HG03457 (cell line): ENCODE measurements at regions not wholly inside any gene's neighbourhood (a gene's known extent, or its start where the extent isn't known, plus 50 kb on each side); places are given as distances from the start of the nearest gene placed in this dataset.

Source experiments
- ATAC-seq: cut with Tn5 transposase; IDR thresholded peaks from one replicate; pipeline ENCODE4 v1.9.1; 2021; ENCODE audit warnings: moderate number of reproducible peaks; ENCODE audit not compliant: unreplicated experiment

DNA sequence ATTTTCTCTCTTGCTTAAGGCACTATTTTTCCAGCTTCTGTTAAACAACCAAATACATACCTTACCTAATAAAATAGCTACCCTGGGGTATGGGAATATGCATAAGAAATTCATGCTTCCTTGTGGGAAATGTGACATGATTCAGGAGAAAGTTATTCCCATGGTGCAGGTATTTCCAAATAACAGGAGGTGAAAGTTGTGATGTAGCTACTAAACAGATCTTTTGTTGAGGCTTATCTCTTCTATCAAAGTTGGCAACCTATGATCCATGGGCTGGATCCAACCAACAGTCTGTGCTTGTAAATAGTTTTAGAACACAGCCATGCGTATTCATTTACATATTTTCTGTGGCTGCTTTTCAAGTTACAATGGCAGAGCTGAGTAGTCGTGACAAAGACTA is 177.8 kb upstream of the NBEA start:
- ATAC-seq, result no peak

DNA sequence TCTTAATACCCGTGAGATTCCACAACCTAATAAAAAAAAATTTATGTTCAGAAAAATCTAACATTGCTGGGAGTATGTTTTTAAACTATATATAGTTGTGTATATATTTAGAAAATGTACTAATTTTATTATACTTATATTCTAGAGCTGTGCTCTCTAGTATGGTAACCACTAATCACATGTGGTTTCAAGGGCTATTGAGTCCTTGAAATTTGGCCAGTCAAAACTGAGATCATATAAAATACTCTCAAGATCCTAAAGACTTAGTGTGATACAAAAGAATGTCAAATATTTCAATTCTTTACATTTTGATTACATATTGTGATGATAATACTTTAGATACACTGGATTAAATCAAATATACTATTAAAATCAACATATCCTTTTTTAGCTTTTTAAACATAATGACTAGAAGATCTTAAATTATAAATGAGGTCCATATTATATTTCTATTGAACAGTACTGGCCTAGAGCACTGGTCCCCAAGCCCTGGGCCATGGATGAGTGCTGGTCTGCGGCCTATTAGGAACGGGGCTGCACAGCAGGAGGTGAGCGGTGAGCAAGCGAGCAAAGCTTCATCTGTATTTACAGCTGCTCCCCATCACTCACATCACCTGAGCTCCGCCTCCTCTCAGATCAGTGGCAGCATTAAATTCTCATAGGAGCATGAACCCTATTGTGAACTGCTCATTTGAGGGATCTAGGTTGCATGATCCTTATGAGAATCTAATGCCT is 176.5 kb upstream of the NBEA start:
- ATAC-seq, result no peak

DNA sequence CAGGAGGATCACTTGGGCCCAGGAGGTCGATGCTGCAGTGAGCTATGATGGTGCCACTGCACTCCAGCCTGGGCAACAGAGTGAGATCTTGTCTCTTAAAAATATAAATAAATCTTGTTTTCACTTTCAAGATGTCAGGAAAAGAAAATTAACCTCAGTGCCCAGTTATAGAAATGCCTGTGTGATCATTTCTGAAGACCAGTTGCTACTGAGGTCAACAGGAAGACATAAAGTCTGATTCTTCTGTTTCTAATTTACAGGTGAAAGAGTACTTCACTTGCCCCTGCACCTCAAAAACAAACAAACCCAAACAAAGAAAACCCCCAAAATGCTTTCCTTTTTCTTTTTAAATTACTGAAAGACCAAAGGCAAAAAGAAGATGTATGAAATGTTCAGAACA is 174.3 kb upstream of the NBEA start:
- no peak for ATAC-seq

DNA sequence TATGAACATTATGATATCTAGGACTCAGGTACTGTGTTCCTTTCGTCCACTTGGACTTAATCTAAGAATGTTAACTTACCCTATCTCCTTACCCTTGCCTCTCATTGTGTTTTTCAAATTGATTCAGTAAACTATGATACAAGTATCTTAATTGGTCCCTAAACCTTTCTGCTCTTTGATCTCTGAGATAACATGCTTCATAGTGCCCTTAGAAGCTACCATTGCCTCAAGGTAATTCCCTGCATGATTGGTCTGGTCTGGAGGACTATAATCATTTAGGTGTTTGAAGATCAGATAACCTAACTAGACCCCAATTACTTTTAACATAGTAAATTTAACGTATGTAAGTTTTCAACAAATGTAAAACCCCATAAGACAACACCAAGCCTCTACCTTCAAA is 169.9 kb upstream of the NBEA start:
- ATAC-seq, result no peak

DNA sequence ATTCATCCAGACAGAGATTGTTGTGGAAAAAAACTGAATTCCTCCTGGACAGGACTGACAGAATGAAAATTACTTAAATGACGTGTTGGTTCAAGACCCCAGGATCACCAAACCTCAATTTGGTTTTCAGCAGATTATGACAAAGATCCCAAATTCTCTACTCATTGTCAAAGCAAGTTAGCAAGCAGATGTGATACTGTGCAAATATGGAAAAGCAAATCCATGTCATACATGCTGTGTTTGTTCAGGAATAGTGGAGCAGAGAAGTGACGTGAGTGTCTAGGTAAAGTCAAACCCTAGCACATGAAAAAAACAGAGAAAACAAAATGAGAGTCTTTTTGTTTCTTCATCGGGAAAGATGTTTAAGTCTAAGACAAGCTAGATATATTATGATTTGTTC is 169.2 kb upstream of the NBEA start:
- no peak for ATAC-seq

DNA sequence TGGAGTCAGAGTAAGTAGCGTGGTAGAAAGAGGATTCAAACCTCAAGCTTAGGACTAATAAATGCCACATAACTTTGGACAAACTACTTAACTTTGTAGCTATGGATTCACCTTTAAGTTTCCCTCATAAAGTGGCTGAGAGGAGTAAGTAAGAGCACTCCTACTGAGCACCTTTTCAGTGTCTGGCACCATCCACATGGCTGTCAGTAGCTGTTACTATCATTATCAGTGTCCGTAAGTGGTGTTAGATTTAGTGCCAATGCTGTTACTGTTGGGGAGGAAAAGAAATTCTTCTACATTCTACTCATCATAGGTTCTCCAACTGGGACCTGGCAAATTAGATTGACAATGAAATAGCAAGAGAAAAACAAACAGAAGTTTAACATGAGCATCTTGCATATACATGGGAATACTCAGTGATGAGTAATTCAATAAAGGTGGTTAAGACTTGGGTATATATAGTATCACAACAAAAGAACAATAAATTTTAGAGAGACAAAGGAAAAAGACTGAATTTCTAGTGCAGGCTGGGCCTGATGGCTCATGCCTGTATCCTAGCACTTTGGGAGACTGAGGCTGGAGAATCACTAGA is 165.6 kb upstream of the NBEA start:
- no peak for ATAC-seq

DNA sequence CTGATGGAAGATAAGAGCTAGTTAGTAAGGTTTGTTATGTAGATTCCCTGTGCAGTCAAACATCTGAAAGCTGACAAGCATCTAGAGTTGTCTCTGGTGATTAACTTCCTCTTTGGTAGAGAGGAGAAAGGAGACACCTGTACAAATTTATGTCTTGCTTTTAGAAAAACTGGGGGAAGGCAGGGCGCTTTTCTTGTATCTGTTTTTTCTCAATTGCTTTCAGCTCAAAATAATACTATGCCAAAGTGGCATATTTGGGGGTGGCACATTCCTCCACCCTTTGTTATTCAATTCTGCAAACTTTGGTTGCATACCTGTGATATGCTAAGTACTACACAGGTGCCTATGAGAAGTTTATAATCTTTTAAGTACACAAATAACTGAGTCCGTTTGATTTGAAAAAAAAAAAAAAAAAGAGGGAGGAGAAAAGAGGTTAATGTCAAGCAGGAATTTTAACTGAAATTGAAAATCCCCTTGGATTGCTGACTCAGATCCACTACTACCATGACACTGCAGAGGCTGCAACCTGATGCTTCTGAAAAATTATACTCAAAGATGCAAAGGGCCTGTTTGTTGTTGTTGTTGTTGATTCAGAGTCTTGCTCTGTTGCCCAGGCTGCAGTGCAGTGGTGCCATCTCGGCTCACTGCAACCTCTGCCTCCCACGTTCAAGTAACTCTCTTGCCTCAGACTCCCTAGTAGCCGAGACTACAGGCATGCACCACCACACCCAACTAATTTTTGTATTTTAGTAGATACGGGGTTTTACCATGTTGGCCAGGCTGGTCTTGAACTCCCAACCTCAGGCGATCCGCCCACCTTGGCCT is 164.8 kb upstream of the NBEA start:
- no peak for ATAC-seq

DNA sequence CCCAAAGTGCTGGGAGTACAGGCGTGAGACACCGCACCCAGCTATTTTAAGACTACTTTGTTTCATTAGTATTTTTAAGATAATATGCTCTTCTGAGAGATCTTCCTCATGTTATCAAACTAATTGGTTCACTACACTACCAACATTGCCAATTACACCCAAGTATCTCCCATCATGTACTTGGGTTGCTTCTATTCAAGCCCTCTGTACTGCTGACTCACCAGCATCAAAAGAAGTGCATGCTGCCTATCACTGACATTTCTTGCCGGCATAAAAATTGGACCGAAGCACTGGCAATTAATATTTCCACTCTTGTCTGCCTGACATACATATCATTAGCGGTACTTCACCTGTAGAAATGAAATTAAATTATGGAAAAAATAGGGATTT is 164.2 kb upstream of the NBEA start:
- ATAC-seq, result no peak

DNA sequence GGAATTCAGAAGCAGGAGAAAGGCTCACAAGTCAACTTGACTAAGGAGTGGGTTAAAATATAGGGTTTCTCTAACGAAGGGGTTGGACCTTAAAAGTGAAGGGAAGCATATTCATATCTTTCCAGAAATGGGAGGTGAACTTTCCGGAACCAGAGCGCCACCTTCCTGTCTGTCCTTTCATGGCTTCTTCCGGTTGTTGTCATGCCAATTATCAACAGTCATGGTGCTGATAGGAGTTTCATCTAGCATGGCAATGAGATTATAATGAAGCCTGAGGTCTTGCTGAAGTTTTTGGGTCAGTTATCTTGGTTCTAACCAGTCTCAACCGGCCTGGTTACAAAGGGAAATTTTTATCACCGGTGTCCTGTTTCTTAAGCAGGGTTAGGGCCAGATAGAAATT is 162.9 kb upstream of the NBEA start:
- ATAC-seq, result no peak

DNA sequence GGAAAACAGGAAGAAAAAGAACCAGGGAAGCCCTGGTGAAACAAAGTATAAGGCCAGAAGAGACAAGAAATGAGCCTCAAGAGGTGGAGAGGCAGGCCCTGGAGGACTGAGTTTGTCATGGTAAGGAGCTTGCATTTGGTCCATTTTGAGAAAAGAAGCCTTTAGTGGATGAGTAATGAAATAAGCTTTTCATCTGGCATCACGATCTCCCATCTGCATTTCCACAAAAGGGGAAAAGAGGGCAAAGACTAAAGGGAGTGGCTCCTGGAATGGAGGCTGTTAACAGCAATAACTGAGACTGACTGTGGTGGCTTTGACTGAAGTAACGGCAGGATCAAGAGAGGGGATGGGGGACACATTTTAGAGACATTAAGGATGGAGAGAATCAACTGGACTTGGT is 148.8 kb upstream of the NBEA start:
- ATAC-seq, result no peak

DNA sequence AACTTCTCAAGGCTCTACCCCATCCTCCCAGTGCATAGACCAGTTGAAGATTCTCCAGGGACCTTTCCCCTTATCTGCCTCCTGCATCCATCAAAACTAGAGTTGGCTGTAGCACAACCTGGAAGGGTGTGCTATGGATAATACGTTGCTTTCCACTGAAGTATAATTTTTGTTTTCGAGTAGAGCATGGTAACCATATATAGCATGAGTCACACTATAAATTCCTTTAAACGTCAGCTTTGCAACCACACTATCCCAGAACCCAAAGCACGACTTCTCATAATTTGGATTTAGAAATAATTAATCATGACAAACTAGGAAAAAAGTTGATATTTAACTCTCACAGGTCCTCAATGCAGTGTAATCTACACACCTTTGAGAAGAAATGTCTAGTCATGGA is 138.3 kb upstream of the NBEA start:
- no peak for ATAC-seq

DNA sequence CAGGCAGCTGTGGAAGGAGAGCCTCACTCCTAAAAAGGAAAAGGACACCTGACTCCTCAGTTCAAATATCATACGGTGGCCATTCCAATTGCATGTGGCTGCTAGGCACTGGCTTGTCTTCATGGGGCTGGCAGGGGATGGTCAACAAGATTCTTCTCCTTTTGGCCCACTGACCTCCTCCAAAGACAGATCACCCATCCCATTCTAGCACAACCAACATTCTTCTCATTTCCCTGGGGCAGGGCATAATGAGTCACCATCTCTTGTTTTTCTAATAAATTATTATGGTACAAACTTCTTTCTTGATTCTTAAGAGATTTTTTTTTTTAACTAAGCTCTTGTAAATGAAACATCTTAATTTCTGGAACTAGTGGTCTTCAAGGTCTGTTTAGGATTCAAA is 136.7 kb upstream of the NBEA start:
- ATAC-seq, result no peak

DNA sequence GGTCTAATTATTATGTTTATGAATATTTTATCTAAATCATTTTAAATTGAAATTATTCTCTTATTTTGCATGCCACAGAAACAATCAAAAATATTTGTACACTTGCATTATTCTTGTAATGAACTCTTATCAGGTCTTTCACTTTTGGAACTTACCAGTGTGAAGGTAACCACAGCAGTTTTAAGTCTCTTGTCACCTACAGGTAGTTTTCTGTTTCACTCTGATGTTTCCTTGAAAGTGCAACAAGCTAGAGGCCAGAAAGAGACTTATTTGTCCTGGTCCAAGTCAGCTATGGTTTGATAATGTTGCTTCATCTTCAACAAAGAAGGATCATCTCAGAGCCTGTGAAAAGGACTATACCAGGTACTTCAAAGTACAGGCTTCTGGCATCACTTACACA is 133.4 kb upstream of the NBEA start:
- ATAC-seq, result no peak

DNA sequence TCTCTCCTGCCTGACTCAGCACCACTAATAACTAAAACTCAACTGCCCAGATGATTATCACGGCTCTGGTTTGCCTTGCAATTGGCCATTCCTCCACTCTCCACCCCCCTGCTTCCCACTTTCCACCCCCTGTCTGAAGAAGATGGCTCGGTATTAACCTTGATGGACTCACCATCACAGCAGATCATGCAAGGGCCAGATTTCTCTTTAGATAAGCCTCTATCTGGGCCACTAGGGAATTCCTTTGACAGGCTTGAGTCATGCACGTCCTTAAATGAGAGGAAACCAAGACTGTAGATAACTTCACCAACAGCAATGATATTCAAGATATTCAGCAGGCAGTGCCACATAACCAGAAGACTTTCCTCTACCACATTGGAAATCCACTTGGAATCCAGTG is 131.1 kb upstream of the NBEA start:
- no peak for ATAC-seq

DNA sequence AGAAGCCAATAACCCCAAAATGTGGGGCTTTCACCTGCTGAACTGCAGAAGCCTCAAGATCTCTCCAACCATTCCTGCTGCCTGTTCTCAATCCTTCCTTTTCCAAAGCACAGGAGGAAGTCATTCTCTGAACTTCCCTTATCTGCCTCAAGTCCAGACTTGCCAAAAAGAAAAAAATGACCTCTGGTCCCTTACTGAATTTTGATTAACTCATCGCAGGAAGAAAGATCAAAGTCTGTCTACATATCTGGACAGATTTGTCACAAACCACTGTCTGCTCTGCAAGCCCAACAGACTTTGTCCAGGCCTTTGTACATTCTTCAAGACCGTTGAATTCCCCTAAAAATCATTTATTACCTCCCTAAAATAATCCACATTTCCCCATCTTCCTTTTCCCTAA is 126.5 kb upstream of the NBEA start:
- ATAC-seq, result no peak

DNA sequence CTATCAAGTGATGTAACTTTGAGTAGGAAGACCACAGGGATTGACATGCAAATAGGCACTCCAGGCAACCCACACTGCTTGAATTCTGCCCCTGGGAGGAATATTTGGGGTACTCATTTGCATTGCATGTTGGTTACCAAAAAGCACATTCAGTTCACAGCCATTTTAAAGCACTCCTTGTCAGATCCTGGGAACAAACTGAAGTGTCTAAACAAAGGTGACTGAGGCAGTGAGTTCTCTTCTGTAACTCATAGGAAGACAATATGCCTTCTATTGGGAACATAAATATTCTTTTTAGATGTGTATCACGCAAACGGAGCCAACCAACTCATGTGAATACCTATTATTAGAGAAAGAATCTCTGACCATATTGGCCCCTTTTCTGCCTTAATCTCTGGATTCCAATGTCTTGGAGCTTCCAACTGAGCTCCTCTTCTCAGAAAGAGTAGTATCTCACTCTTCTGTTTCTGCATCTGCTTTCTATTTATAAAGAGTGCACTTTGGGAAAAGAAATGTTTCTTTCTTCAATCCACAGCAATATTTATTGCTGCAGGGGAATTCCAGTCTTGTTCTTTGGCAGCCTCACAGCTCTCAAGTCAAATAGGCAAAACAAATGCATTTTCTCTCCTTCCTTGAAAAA is 125.7 kb upstream of the NBEA start:
- ATAC-seq, result no peak

DNA sequence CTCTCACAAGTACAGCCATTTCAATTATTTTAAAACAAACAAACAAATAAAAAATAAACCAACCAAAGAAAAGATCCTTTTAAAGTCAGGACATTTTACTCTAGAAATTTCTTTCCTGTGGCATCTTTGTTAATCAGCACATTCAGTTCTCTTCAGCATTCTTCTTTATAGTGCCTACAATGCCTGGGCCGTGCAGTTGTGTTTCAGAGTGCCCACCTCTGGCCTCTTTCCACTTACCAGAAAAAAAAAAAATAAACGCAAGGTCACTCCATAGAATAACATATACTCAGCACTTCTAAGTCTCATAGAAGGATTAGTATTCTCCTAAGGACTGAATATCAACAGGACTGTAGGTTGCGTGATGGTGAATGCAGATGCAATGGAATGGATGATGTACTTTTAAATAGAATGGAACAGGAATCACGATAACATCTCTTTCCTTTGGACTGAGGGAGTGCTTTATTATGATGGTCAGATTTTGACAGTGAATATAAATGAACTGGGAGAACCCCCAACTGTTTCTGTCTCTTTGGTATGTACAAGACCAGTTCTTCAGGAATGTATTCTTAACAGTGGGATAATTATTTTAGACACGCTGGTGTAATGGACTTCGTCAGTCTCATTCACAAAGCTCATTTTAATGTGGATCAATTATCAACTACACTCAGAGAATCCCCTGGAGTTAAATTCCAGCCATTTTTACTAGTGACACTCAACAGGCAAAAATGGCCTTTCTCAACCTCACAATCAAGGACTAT is 125.0 kb upstream of the NBEA start:
- no peak for ATAC-seq

DNA sequence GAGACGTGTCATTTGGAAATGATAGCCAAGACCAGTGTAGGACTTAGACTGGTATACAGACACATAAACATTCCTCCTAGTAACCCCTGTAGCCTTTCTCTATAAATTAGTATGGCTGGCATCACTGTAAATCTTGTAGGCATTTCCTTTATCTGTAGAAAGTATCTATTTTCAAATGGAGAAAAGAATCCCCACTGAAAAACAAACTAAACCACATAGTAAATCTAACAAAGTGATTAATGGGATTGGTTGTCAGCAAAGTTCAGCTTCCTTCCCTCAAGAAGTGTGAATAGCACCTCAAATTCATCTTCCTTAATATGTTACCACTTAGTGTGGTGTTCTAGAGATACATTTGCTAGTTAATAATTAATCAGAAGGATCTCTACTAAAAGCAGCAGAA is 119.4 kb upstream of the NBEA start:
- ATAC-seq, result no peak

DNA sequence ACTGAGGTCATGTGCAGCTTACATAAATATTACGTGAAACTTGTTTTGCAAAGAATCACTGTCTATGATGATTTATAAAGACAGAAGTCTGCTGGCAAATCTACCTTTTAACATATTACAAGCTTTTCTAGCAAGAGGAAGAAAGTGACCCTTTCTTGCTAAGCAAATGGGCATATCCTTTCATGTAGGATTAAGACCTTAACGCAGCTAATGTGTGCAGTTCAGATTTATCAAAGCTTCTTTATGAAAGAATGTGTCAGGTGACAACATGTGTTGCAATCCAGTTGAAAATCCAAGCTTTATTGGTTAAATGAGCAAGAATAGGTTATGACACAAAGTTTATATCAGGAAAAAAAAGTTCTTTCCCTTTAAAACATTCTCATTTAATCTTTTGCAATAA is 115.6 kb upstream of the NBEA start:
- ATAC-seq, result no peak

DNA sequence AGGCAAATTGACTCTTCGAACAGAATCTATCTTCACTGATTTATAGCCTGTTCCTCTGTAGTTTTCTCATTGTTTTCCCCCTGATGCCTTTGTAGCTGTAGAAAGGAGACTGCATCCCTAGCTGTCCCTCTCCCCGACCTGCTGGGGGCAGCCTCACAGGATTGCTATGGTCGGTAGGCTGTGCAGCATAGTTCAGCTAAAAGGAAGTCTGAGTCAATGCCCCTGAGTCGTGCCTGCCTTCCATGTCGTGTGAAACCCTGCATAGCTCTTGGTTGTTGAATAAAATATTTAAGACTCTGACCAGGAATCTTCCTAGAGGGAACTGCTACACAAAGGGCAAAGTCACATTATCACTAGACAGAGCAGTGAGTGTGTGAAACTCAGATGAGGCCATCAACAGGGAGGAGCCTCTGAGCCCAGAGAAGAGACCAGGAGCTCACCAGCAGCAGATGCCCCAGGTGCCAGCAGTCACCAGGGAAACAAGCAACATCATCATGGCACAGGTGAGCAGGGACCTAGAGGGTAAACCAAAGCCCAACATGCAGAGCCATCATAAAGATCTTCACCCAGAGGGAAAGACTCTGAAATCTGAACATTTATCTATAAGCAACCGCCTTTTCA is 108.4 kb upstream of the NBEA start:
- no peak for ATAC-seq

DNA sequence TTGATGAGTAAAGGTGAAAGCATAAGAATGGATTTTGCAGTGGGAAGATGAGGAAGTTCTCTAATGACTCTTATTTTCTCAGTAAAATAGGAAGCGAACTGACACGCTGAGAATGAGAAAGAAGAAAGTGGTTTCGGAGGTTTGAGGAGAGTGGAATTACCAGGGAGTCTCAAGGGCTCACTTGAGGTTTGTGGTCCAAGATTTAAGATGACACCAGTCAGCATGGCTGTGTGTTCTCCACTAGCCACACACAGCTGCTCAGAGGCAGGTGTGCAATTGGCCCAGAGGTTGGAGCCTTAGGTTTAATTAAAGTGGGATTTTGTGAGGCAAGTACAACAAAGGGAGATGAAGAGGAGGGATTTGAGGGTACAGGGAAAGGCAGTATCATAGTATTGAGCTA is 99.6 kb upstream of the NBEA start:
- no peak for ATAC-seq
